ENCODE measurements at regions not wholly inside any gene's neighbourhood (a gene's known extent, or its start where the extent isn't known, plus 50 kb on each side); places are given as distances from the start of the nearest gene placed in this dataset.

- ATAC-seq (no peak), DNase-seq (ENCODE audit: low spot score) (no peak)
- no peaks in the 10 kb centered on the region for H3K27me3 ChIP-seq (ENCODE audit: insufficient read depth)
- Mint-ChIP-seq H3K27ac (no peak overlapping the region), H3K9me3 (no peaks in the 10 kb centered on the region), H3K27me3 (ENCODE audit: insufficient read depth, low read depth, poor library complexity) (no peaks in the 10 kb centered on the region), H3K4me1 (no peaks in the 10 kb centered on the region), H3K4me3 (no peak overlapping the region), H3K36me3 (ENCODE audit: low read depth) (no peaks in the 10 kb centered on the region)
- H4K20me1 ChIP-seq (replicated peaks; ENCODE audit: insufficient read depth), result no peaks in the 10 kb centered on the region
- no peak overlapping the region for H3K4me3 ChIP-seq
- H3K27ac ChIP-seq (ENCODE audit: low read depth), result no peak overlapping the region
- no peak overlapping the region for H2AFZ ChIP-seq
- no peaks in the 10 kb centered on the region; the same call in 1 of the 2 replicates for H3K9me2 ChIP-seq (ENCODE audit: insufficient read depth)
- no peaks in the 10 kb centered on the region for H3K79me2 ChIP-seq (replicated peaks; ENCODE audit: insufficient read depth)
- no peaks in the 10 kb centered on the region for H3F3A ChIP-seq (replicated peaks; ENCODE audit: low read depth)
- no peaks in the 10 kb centered on the region for H3K36me3 ChIP-seq (ENCODE audit: insufficient read depth)
- no peaks in the 10 kb centered on the region for H3K4me1 ChIP-seq (ENCODE audit: insufficient read depth)
- H3K4me2 ChIP-seq, result no peak overlapping the region
- TF ChIP-seq, protein P1, sequence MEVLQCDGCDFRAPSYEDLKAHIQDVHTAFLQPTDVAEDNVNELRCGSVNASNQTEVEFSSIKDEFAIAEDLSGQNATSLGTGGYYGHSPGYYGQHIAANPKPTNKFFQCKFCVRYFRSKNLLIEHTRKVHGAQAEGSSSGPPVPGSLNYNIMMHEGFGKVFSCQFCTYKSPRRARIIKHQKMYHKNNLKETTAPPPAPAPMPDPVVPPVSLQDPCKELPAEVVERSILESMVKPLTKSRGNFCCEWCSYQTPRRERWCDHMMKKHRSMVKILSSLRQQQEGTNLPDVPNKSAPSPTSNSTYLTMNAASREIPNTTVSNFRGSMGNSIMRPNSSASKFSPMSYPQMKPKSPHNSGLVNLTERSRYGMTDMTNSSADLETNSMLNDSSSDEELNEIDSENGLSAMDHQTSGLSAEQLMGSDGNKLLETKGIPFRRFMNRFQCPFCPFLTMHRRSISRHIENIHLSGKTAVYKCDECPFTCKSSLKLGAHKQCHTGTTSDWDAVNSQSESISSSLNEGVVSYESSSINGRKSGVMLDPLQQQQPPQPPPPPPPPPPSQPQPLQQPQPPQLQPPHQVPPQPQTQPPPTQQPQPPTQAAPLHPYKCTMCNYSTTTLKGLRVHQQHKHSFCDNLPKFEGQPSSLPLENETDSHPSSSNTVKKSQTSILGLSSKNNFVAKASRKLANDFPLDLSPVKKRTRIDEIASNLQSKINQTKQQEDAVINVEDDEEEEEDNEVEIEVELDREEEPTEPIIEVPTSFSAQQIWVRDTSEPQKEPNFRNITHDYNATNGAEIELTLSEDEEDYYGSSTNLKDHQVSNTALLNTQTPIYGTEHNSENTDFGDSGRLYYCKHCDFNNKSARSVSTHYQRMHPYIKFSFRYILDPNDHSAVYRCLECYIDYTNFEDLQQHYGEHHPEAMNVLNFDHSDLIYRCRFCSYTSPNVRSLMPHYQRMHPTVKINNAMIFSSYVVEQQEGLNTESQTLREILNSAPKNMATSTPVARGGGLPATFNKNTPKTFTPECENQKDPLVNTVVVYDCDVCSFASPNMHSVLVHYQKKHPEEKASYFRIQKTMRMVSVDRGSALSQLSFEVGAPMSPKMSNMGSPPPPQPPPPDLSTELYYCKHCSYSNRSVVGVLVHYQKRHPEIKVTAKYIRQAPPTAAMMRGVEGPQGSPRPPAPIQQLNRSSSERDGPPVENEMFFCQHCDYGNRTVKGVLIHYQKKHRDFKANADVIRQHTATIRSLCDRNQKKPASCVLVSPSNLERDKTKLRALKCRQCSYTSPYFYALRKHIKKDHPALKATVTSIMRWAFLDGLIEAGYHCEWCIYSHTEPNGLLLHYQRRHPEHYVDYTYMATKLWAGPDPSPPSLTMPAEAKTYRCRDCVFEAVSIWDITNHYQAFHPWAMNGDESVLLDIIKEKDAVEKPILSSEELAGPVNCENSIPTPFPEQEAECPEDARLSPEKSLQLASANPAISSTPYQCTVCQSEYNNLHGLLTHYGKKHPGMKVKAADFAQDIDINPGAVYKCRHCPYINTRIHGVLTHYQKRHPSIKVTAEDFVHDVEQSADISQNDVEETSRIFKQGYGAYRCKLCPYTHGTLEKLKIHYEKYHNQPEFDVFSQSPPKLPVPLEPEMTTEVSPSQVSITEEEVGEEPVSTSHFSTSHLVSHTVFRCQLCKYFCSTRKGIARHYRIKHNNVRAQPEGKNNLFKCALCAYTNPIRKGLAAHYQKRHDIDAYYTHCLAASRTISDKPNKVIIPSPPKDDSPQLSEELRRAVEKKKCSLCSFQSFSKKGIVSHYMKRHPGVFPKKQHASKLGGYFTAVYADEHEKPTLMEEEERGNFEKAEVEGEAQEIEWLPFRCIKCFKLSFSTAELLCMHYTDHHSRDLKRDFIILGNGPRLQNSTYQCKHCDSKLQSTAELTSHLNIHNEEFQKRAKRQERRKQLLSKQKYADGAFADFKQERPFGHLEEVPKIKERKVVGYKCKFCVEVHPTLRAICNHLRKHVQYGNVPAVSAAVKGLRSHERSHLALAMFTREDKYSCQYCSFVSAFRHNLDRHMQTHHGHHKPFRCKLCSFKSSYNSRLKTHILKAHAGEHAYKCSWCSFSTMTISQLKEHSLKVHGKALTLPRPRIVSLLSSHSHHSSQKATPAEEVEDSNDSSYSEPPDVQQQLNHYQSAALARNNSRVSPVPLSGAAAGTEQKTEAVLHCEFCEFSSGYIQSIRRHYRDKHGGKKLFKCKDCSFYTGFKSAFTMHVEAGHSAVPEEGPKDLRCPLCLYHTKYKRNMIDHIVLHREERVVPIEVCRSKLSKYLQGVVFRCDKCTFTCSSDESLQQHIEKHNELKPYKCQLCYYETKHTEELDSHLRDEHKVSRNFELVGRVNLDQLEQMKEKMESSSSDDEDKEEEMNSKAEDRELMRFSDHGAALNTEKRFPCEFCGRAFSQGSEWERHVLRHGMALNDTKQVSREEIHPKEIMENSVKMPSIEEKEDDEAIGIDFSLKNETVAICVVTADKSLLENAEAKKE (CRISPR knock-in tag; IDR thresholded peaks at IDR 0.05), result no peak
- no peak for TF ChIP-seq ZNF331 (CRISPR knock-in tag; IDR thresholded peaks at IDR 0.05; ENCODE audit: low read depth)
- TF ChIP-seq ZNF114 (CRISPR knock-in tag; IDR thresholded peaks at IDR 0.05), result no peak
- no peak for TF ChIP-seq EZH2 (IDR thresholded peaks at IDR 0.05; ENCODE audit: low read depth, unreplicated experiment)
- TF ChIP-seq EZH2phosphoT487 (IDR thresholded peaks at IDR 0.05; ENCODE audit: unreplicated experiment), result no peak
- TF ChIP-seq CREB1 (CRISPR knock-in tag; IDR thresholded peaks at IDR 0.05; ENCODE audit: low read depth), result no peak
- no peak for TF ChIP-seq JUNB (IDR thresholded peaks at IDR 0.05; ENCODE audit: unreplicated experiment)
- no peak for TF ChIP-seq CTCF (conservative IDR thresholded peaks at IDR 0.05; ENCODE audit: low read depth in 2 of 2)
- TF ChIP-seq NANOG (IDR thresholded peaks at IDR 0.05; ENCODE audit: borderline replicate concordance), result no peak
- no peak for TF ChIP-seq POLR2AphosphoS5 (IDR thresholded peaks at IDR 0.05; ENCODE audit: low read depth)
- TF ChIP-seq, protein P2, sequence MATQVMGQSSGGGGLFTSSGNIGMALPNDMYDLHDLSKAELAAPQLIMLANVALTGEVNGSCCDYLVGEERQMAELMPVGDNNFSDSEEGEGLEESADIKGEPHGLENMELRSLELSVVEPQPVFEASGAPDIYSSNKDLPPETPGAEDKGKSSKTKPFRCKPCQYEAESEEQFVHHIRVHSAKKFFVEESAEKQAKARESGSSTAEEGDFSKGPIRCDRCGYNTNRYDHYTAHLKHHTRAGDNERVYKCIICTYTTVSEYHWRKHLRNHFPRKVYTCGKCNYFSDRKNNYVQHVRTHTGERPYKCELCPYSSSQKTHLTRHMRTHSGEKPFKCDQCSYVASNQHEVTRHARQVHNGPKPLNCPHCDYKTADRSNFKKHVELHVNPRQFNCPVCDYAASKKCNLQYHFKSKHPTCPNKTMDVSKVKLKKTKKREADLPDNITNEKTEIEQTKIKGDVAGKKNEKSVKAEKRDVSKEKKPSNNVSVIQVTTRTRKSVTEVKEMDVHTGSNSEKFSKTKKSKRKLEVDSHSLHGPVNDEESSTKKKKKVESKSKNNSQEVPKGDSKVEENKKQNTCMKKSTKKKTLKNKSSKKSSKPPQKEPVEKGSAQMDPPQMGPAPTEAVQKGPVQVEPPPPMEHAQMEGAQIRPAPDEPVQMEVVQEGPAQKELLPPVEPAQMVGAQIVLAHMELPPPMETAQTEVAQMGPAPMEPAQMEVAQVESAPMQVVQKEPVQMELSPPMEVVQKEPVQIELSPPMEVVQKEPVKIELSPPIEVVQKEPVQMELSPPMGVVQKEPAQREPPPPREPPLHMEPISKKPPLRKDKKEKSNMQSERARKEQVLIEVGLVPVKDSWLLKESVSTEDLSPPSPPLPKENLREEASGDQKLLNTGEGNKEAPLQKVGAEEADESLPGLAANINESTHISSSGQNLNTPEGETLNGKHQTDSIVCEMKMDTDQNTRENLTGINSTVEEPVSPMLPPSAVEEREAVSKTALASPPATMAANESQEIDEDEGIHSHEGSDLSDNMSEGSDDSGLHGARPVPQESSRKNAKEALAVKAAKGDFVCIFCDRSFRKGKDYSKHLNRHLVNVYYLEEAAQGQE (IDR thresholded peaks at IDR 0.05; ENCODE audit: unreplicated experiment), result no peak
- TF ChIP-seq STAT1 (IDR thresholded peaks at IDR 0.05; ENCODE audit: unreplicated experiment), result no peak
- TF ChIP-seq, protein P3, sequence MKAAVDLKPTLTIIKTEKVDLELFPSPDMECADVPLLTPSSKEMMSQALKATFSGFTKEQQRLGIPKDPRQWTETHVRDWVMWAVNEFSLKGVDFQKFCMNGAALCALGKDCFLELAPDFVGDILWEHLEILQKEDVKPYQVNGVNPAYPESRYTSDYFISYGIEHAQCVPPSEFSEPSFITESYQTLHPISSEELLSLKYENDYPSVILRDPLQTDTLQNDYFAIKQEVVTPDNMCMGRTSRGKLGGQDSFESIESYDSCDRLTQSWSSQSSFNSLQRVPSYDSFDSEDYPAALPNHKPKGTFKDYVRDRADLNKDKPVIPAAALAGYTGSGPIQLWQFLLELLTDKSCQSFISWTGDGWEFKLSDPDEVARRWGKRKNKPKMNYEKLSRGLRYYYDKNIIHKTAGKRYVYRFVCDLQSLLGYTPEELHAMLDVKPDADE (IDR thresholded peaks at IDR 0.05), result no peak
Measured at GRCh38 chr14:55873169-55873568, 245.0 kb upstream of the PELI2 start.

Measured in GM23338 (cell line).